ENCODE measurements at regions not wholly inside any gene's neighbourhood (a gene's known extent, or its start where the extent isn't known, plus 50 kb on each side); places are given as distances from the start of the nearest gene placed in this dataset.

DNA sequence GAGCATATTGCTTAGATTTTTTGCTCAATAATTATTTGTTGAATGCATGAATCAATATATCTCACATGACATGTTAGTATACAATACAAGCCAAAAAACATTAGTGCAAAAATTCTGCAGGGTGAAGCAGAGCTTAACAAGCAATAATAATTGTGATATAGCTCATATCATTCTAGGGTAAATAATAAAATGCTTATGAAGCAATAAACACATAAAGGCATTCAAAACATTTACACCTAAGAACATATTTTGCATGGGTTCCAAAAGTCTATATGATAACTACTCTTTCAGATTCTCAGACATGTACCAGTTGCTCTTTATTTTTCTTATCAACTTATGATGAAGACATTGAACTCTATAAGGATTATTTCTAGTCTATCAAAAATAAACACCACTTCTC, 886.2 kb downstream of the TRHDE start:
- no peak overlapping the region for H3K27ac ChIP-seq (ENCODE audit: poor library complexity, severe bottlenecking)
- no peak overlapping the region for H3K4me3 ChIP-seq (ENCODE audit: severe bottlenecking)
- H3K4me1 ChIP-seq (ENCODE audit: insufficient read depth, poor library complexity, severe bottlenecking): no peaks in the 10 kb centered on the region
- H3K36me3 ChIP-seq (ENCODE audit: low read depth): no peaks in the 10 kb centered on the region
- DNase-seq (ENCODE audit: low spot score) (no peak), ATAC-seq (ENCODE audit: low read depth) (no peak)
- H3K27me3 ChIP-seq (ENCODE audit: insufficient read depth, poor library complexity, severe bottlenecking): no peaks in the 10 kb centered on the region
- no peaks in the 10 kb centered on the region for H3K9me3 ChIP-seq (ENCODE audit: severe bottlenecking)
- TF ChIP-seq, protein P1, sequence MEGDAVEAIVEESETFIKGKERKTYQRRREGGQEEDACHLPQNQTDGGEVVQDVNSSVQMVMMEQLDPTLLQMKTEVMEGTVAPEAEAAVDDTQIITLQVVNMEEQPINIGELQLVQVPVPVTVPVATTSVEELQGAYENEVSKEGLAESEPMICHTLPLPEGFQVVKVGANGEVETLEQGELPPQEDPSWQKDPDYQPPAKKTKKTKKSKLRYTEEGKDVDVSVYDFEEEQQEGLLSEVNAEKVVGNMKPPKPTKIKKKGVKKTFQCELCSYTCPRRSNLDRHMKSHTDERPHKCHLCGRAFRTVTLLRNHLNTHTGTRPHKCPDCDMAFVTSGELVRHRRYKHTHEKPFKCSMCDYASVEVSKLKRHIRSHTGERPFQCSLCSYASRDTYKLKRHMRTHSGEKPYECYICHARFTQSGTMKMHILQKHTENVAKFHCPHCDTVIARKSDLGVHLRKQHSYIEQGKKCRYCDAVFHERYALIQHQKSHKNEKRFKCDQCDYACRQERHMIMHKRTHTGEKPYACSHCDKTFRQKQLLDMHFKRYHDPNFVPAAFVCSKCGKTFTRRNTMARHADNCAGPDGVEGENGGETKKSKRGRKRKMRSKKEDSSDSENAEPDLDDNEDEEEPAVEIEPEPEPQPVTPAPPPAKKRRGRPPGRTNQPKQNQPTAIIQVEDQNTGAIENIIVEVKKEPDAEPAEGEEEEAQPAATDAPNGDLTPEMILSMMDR (IDR thresholded peaks at IDR 0.05; ENCODE audit: poor library complexity, severe bottlenecking): no peak

DNA sequence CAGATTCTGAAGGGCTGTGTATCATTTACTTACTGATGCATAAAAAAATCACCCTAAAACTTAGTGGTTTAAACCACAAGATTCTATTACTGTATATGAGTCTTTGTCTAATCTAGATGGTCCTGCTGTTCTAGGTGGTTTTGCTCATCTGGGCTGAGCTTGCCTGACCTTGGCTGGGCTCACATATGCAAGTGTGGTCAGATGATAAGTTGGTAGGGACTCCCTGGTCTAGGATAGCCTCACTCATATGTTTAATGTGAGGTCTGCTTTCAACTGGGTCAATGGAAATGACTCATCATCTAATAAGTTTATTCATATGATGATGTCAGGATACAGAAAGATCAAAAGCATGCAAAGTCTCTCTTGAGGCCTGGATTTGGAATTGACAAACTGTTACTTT, 887.8 kb downstream of the TRHDE start:
- no peak for ATAC-seq (ENCODE audit: low read depth)
- TF ChIP-seq, protein P1 (IDR thresholded peaks at IDR 0.05; ENCODE audit: poor library complexity, severe bottlenecking): no peak
- no peak overlapping the region for H3K4me3 ChIP-seq (ENCODE audit: severe bottlenecking)
- H3K9me3 ChIP-seq (ENCODE audit: severe bottlenecking): no peaks in the 10 kb centered on the region
- no peaks in the 10 kb centered on the region for H3K27me3 ChIP-seq (ENCODE audit: insufficient read depth, poor library complexity, severe bottlenecking)
- H3K27ac ChIP-seq (ENCODE audit: poor library complexity, severe bottlenecking): no peak overlapping the region
- DNase-seq (ENCODE audit: low spot score): no peak
- no peaks in the 10 kb centered on the region for H3K36me3 ChIP-seq (ENCODE audit: low read depth)
- no peaks in the 10 kb centered on the region for H3K4me1 ChIP-seq (ENCODE audit: insufficient read depth, poor library complexity, severe bottlenecking)

DNA sequence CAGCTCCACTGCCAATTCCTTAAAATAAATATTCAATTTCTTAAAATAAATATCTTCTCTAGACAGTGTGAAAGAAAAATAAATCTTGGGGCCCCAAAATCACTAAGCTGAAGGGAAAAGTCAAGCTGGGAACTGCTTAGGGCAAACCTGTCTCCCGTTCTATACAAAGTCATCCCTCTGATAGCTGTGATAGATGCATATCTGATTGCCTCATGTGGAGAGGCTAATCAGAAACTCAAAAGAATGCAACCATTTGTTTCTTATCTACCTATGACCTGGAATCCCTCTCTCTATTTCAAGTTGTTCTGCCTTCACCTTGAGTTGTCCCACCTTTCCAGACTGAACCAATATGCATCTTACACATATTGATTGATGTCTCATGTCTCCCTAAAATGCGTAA, 889.8 kb downstream of the TRHDE start:
- H3K36me3 ChIP-seq (ENCODE audit: low read depth): no peaks in the 10 kb centered on the region
- H3K27ac ChIP-seq (ENCODE audit: poor library complexity, severe bottlenecking): no peak overlapping the region
- H3K27me3 ChIP-seq (ENCODE audit: insufficient read depth, poor library complexity, severe bottlenecking): no peaks in the 10 kb centered on the region
- H3K4me1 ChIP-seq (ENCODE audit: insufficient read depth, poor library complexity, severe bottlenecking): no peaks in the 10 kb centered on the region
- ATAC-seq (ENCODE audit: low read depth) (no peak), DNase-seq (ENCODE audit: low spot score) (no peak)
- H3K4me3 ChIP-seq (ENCODE audit: severe bottlenecking): no peak overlapping the region
- TF ChIP-seq, protein P1 (IDR thresholded peaks at IDR 0.05; ENCODE audit: poor library complexity, severe bottlenecking): no peak
- no peaks in the 10 kb centered on the region for H3K9me3 ChIP-seq (ENCODE audit: severe bottlenecking)

DNA sequence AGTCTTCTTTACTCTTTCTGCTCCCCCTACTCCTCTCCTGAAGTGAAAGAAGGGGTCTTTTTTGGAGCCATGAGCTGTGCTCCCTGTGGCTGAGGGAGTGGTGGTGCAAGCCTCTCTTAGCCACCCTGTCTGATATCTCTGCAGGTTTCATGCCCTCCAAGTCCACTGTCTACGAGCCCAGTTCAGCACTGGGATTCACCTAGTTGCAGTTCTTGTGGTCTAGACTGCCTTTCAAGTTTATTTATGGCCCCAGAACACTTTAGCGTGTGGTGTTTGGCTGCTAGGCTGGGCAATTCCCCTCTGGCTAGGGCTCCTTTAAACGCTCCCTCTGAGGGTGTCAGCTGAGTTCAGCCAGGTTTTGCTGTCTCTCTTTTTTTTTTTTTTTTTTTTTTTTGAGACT, 908.6 kb downstream of the TRHDE start:
- Histone ChIP-seq H3K9me3 (ENCODE audit: severe bottlenecking) (no peaks in the 10 kb centered on the region), H3K4me1 (ENCODE audit: insufficient read depth, poor library complexity, severe bottlenecking) (no peaks in the 10 kb centered on the region), H3K36me3 (ENCODE audit: low read depth) (no peaks in the 10 kb centered on the region), H3K4me3 (ENCODE audit: severe bottlenecking) (no peak overlapping the region), H3K27ac (ENCODE audit: poor library complexity, severe bottlenecking) (no peak overlapping the region), H3K27me3 (ENCODE audit: insufficient read depth, poor library complexity, severe bottlenecking) (no peaks in the 10 kb centered on the region)
- TF ChIP-seq, protein P1 (IDR thresholded peaks at IDR 0.05; ENCODE audit: poor library complexity, severe bottlenecking): no peak
- ATAC-seq (ENCODE audit: low read depth) (no peak), DNase-seq (ENCODE audit: low spot score) (no peak)

DNA sequence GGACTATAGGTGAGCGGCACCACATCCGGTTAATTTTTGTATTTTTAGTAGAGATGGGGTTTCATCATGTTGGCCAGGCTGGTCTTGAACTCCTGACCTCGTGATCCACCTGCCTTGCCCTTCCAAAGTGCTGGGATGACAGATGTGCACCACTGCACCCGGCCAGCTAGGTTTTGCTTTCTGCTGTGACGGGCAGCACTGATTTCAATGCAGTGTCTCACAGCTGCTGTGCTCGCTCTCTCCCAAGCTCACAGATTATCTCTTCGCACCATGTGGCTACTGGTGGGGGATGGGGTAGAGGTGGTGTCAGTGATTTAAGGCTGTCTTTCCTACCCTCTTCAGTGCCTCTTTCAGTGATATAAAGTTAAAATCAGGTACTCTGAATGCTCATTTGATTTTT, 909.1 kb downstream of the TRHDE start:
- DNase-seq (ENCODE audit: low spot score) (no peak), ATAC-seq (ENCODE audit: low read depth) (no peak)
- H3K27me3 ChIP-seq (ENCODE audit: insufficient read depth, poor library complexity, severe bottlenecking): no peaks in the 10 kb centered on the region
- H3K4me1 ChIP-seq (ENCODE audit: insufficient read depth, poor library complexity, severe bottlenecking): no peaks in the 10 kb centered on the region
- no peaks in the 10 kb centered on the region for H3K9me3 ChIP-seq (ENCODE audit: severe bottlenecking)
- H3K36me3 ChIP-seq (ENCODE audit: low read depth): no peaks in the 10 kb centered on the region
- no peak overlapping the region for H3K27ac ChIP-seq (ENCODE audit: poor library complexity, severe bottlenecking)
- TF ChIP-seq, protein P1 (IDR thresholded peaks at IDR 0.05; ENCODE audit: poor library complexity, severe bottlenecking): no peak
- H3K4me3 ChIP-seq (ENCODE audit: severe bottlenecking): no peak overlapping the region

Data from RWPE2 (cell line).